ENCODE measurements at regions not wholly inside any gene's neighbourhood (a gene's known extent, or its start where the extent isn't known, plus 50 kb on each side); places are given as distances from the start of the nearest gene placed in this dataset.

- Mint-ChIP-seq H3K27ac (no peak overlapping the region), H3K36me3 (no peaks in the 10 kb centered on the region), H3K9me3 (no peaks in the 10 kb centered on the region), H3K4me1 (ENCODE audit: low read depth) (no peaks in the 10 kb centered on the region), H3K4me3 (no peak overlapping the region), H3K27me3 (peaks cover 4% of the 10 kb centered on the region)
- DNase-seq = no peak
- POLR2A ChIA-PET = no interaction called here
- CTCF ChIA-PET = no interaction called here
- intact Hi-C loops (cut with micrococcal nuclease) = no loop called here
Observed at GRCh38 chr1:14140831-14141401, 440.9 kb downstream of the PRDM2 start.

GRCh38 chr1:14141656-14142055 is 441.7 kb downstream of the PRDM2 start:
- Mint-ChIP-seq H3K27ac (no peak overlapping the region), H3K36me3 (no peaks in the 10 kb centered on the region), H3K27me3 (peaks cover 4% of the 10 kb centered on the region), H3K9me3 (no peaks in the 10 kb centered on the region), H3K4me3 (no peak overlapping the region), H3K4me1 (ENCODE audit: low read depth) (no peaks in the 10 kb centered on the region)
- intact Hi-C loops (cut with micrococcal nuclease) = no loop called here
- ChIA-PET CTCF (no interaction called here), POLR2A (no interaction called here)
- DNase-seq = no peak

DNA sequence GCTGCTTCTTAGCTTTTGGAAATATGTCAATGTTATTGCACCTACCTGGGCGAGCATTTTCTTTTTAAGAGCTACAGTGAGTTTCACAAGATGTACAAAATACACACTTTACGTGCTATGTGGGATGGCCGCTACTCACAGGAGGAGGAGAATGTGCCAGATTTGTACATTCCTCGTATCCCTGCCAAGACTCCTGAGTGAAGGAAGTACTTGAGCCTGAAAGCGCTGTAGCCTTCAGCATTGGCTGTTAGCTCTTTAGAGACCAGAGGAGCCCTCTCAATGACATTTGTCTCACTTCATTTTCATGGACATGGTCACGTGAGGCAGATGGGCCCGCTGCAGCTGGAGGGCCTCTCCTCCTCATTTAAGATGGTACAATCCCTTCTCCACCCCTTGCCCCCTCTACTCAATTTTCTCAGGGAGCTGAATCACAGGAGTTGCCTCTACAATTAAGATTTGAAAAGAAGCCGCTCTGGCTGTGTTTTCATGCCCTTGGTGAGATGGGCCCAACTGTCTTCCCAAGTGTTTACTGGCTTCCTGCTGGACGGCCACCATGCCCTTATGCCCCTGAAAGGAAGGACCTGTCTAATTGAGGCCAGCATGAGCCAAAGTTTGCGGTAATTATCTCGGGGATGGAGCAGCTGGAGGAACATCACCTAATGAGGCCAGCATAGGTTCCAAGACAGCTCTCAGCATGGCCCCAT is 442.6 kb downstream of the PRDM2 start:
- no peaks in the 10 kb centered on the region for H3K36me3 Mint-ChIP-seq
- POLR2A ChIA-PET = interaction anchor here (0.6 kb wide), 1 partner anchor 656 kb away, joined by 3 read pairs; no protein-coding TSS in a partner anchor

GRCh38 chr1:14143777-14144176 is 443.8 kb downstream of the PRDM2 start:
- intact Hi-C loops (cut with micrococcal nuclease) = no loop called here
- no peak for DNase-seq
- Mint-ChIP-seq H3K9me3 (no peaks in the 10 kb centered on the region), H3K4me1 (ENCODE audit: low read depth) (no peaks in the 10 kb centered on the region), H3K36me3 (no peaks in the 10 kb centered on the region), H3K27ac (no peak overlapping the region), H3K4me3 (no peak overlapping the region), H3K27me3 (peaks cover 1% of the 10 kb centered on the region)
- ChIA-PET POLR2A (interaction anchor here (0.6 kb wide), 2 partner anchors 30 to 71 kb away, joined by 3 to 4 read pairs; no protein-coding TSS in a partner anchor), CTCF (no interaction called here)

More for the DNA sequence above, 442.6 kb downstream of the PRDM2 start:
- Mint-ChIP-seq H3K27me3 (peaks cover 4% of the 10 kb centered on the region), H3K27ac (no peak overlapping the region), H3K9me3 (no peaks in the 10 kb centered on the region), H3K4me3 (no peak overlapping the region), H3K4me1 (ENCODE audit: low read depth) (no peaks in the 10 kb centered on the region)
- DNase-seq = no peak
- CTCF ChIA-PET = no interaction called here
- intact Hi-C loops (cut with micrococcal nuclease) = no loop called here

DNA sequence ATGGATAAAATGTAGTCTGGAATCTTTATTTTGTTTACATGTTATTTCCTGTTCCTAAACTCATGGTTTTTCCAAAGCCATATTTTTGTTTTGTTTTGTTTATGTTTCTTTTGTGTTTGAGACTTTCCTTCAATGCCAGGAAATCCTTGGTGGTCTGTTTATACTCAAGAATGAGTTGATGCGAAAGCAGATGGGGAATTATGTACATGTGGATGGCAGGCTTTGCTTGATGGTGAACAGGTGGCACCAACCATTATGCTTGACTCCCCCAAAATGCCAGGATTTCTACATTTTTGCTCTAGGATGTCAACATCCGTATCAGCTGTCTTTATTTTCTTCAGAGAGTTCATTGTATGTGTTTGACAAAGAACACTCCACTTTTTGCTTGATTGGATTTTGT is 448.5 kb downstream of the PRDM2 start:
- peaks cover 3% of the 10 kb centered on the region for H3K27me3 Mint-ChIP-seq
- no peak for DNase-seq
- no peak overlapping the region for H3K27ac Mint-ChIP-seq
- no peaks in the 10 kb centered on the region for H3K36me3 Mint-ChIP-seq
- no peak overlapping the region for H3K4me3 Mint-ChIP-seq
- H3K9me3 Mint-ChIP-seq = no peaks in the 10 kb centered on the region
- no peaks in the 10 kb centered on the region for H3K4me1 Mint-ChIP-seq (ENCODE audit: low read depth)
- intact Hi-C loops (cut with micrococcal nuclease) = no loop called here
- ChIA-PET POLR2A (no interaction called here), CTCF (no interaction called here)

DNA sequence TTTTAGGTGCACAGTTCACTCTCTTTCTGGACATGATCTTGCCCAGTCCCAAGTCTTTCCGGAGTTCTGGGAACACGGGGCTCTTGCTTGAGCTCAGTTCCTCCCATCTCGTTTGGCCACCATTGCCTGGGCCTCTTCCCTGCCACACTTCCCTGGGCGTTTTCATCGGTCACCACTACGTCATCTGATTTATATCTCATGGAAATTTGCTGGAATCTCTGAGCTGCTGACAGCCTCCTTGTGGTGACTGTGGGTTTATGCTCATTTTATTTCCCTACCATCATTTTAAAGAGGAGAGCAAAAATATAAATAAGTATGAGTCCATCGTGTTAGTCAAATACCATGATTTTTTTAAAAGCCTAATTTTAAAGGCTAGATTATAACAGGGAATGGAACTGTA is 449.1 kb upstream of the KAZN start:
- H3K4me1 Mint-ChIP-seq (ENCODE audit: low read depth) = no peaks in the 10 kb centered on the region
- H3K9me3 Mint-ChIP-seq = no peaks in the 10 kb centered on the region
- DNase-seq = no peak
- peaks cover 1% of the 10 kb centered on the region for H3K27me3 Mint-ChIP-seq
- CTCF ChIA-PET = no interaction called here
- intact Hi-C loops (cut with micrococcal nuclease) = no loop called here
- no peaks in the 10 kb centered on the region for H3K36me3 Mint-ChIP-seq
- no peak overlapping the region for H3K4me3 Mint-ChIP-seq
- POLR2A ChIA-PET = no interaction called here
- H3K27ac Mint-ChIP-seq = no peak overlapping the region

DNA sequence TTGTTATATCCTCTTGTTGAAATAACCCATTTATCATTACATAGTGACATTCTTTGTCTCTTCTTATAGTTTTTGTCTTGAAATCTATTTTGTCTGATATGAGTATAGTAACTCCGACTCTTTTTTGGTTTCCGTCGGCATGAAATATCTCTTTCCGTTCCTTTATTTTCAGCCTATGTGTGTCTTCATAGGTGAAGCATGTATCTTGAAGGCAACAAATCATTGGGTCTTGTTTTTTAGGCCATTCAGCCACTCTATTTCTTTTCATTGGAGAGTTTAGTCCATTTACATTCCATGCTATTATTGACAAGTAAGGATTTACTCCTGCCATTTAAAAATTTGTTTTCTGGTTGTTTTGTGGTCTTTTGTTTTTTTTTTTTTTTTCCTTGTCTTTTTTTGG is 441.9 kb upstream of the KAZN start:
- no peaks in the 10 kb centered on the region for H3K36me3 Mint-ChIP-seq
- H3K4me1 Mint-ChIP-seq (ENCODE audit: low read depth) = no peaks in the 10 kb centered on the region
- H3K9me3 Mint-ChIP-seq = peaks cover 24% of the 10 kb centered on the region
- H3K27ac Mint-ChIP-seq = no peak overlapping the region
- ChIA-PET CTCF (no interaction called here), POLR2A (no interaction called here)
- DNase-seq = no peak
- peaks cover 1% of the 10 kb centered on the region for H3K27me3 Mint-ChIP-seq
- intact Hi-C loops (cut with micrococcal nuclease) = no loop called here
- H3K4me3 Mint-ChIP-seq = no peak overlapping the region

GRCh38 chr1:14160781-14161180 is 437.7 kb upstream of the KAZN start:
- CTCF ChIA-PET = no interaction called here
- H3K4me3 Mint-ChIP-seq = no peak overlapping the region
- no peak overlapping the region for H3K27ac Mint-ChIP-seq
- no peaks in the 10 kb centered on the region for H3K4me1 Mint-ChIP-seq (ENCODE audit: low read depth)
- no peaks in the 10 kb centered on the region for H3K36me3 Mint-ChIP-seq
- POLR2A ChIA-PET = no interaction called here
- intact Hi-C loops (cut with micrococcal nuclease) = no loop called here
- H3K27me3 Mint-ChIP-seq = peaks cover 5% of the 10 kb centered on the region
- DNase-seq = no peak
- H3K9me3 Mint-ChIP-seq = peaks cover 28% of the 10 kb centered on the region

GRCh38 chr1:14163246-14163645 is 435.2 kb upstream of the KAZN start:
- CTCF ChIA-PET = no interaction called here
- no peaks in the 10 kb centered on the region for H3K4me1 Mint-ChIP-seq (ENCODE audit: low read depth)
- no peak overlapping the region for H3K27ac Mint-ChIP-seq
- H3K9me3 Mint-ChIP-seq = peaks cover 14% of the 10 kb centered on the region
- intact Hi-C loops (cut with micrococcal nuclease) = no loop called here
- peaks cover 9% of the 10 kb centered on the region for H3K27me3 Mint-ChIP-seq
- no peaks in the 10 kb centered on the region for H3K36me3 Mint-ChIP-seq
- POLR2A ChIA-PET = no interaction called here
- no peak for DNase-seq
- no peak overlapping the region for H3K4me3 Mint-ChIP-seq

GRCh38 chr1:14165371-14165801 is 433.1 kb upstream of the KAZN start:
- no peak overlapping the region for H3K27ac Mint-ChIP-seq
- H3K4me3 Mint-ChIP-seq = no peak overlapping the region
- intact Hi-C loops (cut with micrococcal nuclease) = no loop called here
- peaks cover 8% of the 10 kb centered on the region for H3K27me3 Mint-ChIP-seq
- DNase-seq = no peak
- peaks cover 8% of the 10 kb centered on the region for H3K9me3 Mint-ChIP-seq
- ChIA-PET CTCF (no interaction called here), POLR2A (no interaction called here)
- H3K36me3 Mint-ChIP-seq = no peaks in the 10 kb centered on the region
- H3K4me1 Mint-ChIP-seq (ENCODE audit: low read depth) = no peaks in the 10 kb centered on the region

GRCh38 chr1:14167884-14168283 is 430.6 kb upstream of the KAZN start:
- Mint-ChIP-seq H3K27ac (no peak overlapping the region), H3K36me3 (no peaks in the 10 kb centered on the region), H3K4me1 (ENCODE audit: low read depth) (no peaks in the 10 kb centered on the region), H3K9me3 (peaks cover 12% of the 10 kb centered on the region), H3K4me3 (no peak overlapping the region), H3K27me3 (peaks cover 8% of the 10 kb centered on the region)
- POLR2A ChIA-PET = no interaction called here
- DNase-seq = no peak
- CTCF ChIA-PET = no interaction called here
- intact Hi-C loops (cut with micrococcal nuclease) = no loop called here

- no peak overlapping the region for H3K27ac Mint-ChIP-seq
- H3K4me3 Mint-ChIP-seq = no peak overlapping the region
- H3K4me1 Mint-ChIP-seq (ENCODE audit: low read depth) = no peaks in the 10 kb centered on the region
- no peaks in the 10 kb centered on the region for H3K36me3 Mint-ChIP-seq
- no peak for DNase-seq
- peaks cover 6% of the 10 kb centered on the region for H3K27me3 Mint-ChIP-seq
- CTCF ChIA-PET = no interaction called here
- intact Hi-C loops (cut with micrococcal nuclease) = no loop called here
- POLR2A ChIA-PET = no interaction called here
- H3K9me3 Mint-ChIP-seq = peaks cover 6% of the 10 kb centered on the region
Observed at GRCh38 chr1:14168326-14169063, 430.0 kb upstream of the KAZN start.

- Mint-ChIP-seq H3K9me3 (peaks cover 5% of the 10 kb centered on the region), H3K36me3 (no peaks in the 10 kb centered on the region), H3K27ac (no peak overlapping the region), H3K4me1 (ENCODE audit: low read depth) (no peaks in the 10 kb centered on the region), H3K27me3 (peaks cover 2% of the 10 kb centered on the region), H3K4me3 (no peak overlapping the region)
- DNase-seq = no peak
- intact Hi-C loops (cut with micrococcal nuclease) = no loop called here
- ChIA-PET CTCF (no interaction called here), POLR2A (no interaction called here)
Observed at GRCh38 chr1:14173598-14173997, 424.9 kb upstream of the KAZN start.
